ENCODE measurements at regions not wholly inside any gene's neighbourhood (a gene's known extent, or its start where the extent isn't known, plus 50 kb on each side); places are given as distances from the start of the nearest gene placed in this dataset.
A peak's percentile ranks its signal among the peaks of the same experiment; 100 is the strongest.
"Not testable (repeated sequence)": the region's sequence is repeated elsewhere in the genome, so short reads cannot be mapped to it uniquely, and the experiment has no call there.

GRCh38 chr10:113463777-113464176 is 89.1 kb upstream of the HABP2 start:
- peak; percentile 9 for DNase-seq

- no peak for DNase-seq
These were observed 83.1 kb upstream of the HABP2 start for GRCh38 chr10:113469796-113470195.

GRCh38 chr10:113470372-113471240 is 82.2 kb upstream of the HABP2 start:
- no peak for DNase-seq

GRCh38 chr10:113471241-113471996 is 81.4 kb upstream of the HABP2 start:
- no peak for DNase-seq

- DNase-seq, result no peak
These were observed 79.8 kb upstream of the HABP2 start for GRCh38 chr10:113473011-113473410.

GRCh38 chr10:113473851-113474250 is 79.0 kb upstream of the HABP2 start:
- DNase-seq, result no peak

GRCh38 chr10:113474752-113475151 is 78.1 kb upstream of the HABP2 start:
- DNase-seq, result no peak

GRCh38 chr10:113475381-113475807 is 77.5 kb upstream of the HABP2 start:
- DNase-seq, result peak; percentile 15

GRCh38 chr10:113476191-113476590 is 76.7 kb upstream of the HABP2 start:
- no peak for DNase-seq

- no peak for DNase-seq
These were observed 76.2 kb upstream of the HABP2 start for GRCh38 chr10:113476673-113477072.

- no peak for DNase-seq
These were observed 75.4 kb upstream of the HABP2 start for GRCh38 chr10:113477451-113477850.

- no peak for DNase-seq
These were observed 73.3 kb upstream of the HABP2 start for GRCh38 chr10:113479346-113480080.

- no peak for DNase-seq
These were observed 72.8 kb upstream of the HABP2 start for GRCh38 chr10:113480081-113480360.

GRCh38 chr10:113480851-113481502 is 71.9 kb upstream of the HABP2 start:
- DNase-seq, result no peak

GRCh38 chr10:113484487-113484886 is 68.4 kb upstream of the HABP2 start:
- no peak for DNase-seq

GRCh38 chr10:113485736-113486135 is 67.1 kb upstream of the HABP2 start:
- DNase-seq, result no peak

GRCh38 chr10:113486531-113486930 is 66.3 kb upstream of the HABP2 start:
- no peak for DNase-seq

GRCh38 chr10:113487154-113487553 is 65.7 kb upstream of the HABP2 start:
- no peak for DNase-seq

- DNase-seq, result no peak
These were observed 64.7 kb upstream of the HABP2 start for GRCh38 chr10:113488186-113488585.

GRCh38 chr10:113489522-113489921 is 63.3 kb upstream of the HABP2 start:
- DNase-seq, result not testable (repeated sequence)

- DNase-seq, result no peak
These were observed 60.8 kb upstream of the HABP2 start for GRCh38 chr10:113491967-113492565.

GRCh38 chr10:113493195-113493594 is 59.7 kb upstream of the HABP2 start:
- DNase-seq, result no peak

Measured in renal pelvis (tissue), 1 donor.